Nucleus accumbens (tissue), 56 donors: ENCODE measurements at regions not wholly inside any gene's neighbourhood (a gene's known extent, or its start where the extent isn't known, plus 50 kb on each side); places are given as distances from the start of the nearest gene placed in this dataset.

Experiments used
- DNase-seq, 56 donors: peaks; one replicate each; lab custom pipeline; 2025; lab: John Stamatoyannopoulos, UW

DNA sequence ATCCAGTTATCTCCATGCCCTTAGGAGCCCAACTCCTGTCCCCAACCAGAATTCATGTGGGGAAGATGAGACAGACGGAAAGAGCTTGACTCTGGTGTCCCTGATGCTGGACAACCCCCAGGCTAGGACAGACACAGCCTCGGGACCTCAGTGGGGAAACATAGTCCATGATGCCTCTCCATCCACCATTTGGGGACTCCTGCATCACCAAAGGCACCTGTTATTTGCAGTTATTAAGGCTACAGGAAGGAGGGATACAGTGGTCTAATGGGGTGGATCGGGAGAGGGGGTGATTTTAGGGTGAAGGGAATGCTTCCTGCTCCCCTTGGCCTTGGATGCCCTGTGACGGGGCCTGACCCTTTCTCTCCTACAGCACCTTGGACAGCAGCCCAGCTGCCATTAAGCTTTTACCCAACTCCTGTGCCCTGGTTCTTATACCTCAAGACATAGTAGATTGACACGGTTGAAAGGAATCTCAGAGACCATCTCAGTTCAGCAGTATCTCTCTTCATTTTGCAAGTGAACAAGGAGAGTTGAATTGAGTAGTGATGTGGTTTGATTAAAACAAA, 111.6 kb downstream of the MATN1 start:
- DNase-seq: no peak

DNA sequence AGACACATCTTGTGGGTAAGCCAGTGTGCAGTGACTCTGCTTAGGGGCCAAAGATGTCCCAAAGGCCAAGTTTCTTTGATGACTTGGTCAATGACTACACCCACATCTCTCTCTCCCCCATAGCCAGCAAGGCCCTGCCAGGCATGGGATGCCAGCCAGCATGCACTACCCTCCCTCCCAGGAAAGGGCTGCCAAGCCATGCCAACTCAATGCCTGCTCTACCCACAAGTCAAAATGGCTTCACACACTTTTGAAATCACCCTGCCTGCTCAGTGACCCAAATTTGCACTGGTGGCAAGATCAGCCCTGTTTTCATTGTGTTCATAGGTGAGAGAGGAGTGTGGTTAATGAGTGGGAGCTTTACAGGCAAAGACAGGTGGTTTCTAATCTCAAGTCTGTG, 112.5 kb downstream of the MATN1 start:
- no peak for DNase-seq

- DNase-seq: no peak
These were observed 113.4 kb downstream of the MATN1 start for GRCh38 chr1:30609999-30610345.

DNA sequence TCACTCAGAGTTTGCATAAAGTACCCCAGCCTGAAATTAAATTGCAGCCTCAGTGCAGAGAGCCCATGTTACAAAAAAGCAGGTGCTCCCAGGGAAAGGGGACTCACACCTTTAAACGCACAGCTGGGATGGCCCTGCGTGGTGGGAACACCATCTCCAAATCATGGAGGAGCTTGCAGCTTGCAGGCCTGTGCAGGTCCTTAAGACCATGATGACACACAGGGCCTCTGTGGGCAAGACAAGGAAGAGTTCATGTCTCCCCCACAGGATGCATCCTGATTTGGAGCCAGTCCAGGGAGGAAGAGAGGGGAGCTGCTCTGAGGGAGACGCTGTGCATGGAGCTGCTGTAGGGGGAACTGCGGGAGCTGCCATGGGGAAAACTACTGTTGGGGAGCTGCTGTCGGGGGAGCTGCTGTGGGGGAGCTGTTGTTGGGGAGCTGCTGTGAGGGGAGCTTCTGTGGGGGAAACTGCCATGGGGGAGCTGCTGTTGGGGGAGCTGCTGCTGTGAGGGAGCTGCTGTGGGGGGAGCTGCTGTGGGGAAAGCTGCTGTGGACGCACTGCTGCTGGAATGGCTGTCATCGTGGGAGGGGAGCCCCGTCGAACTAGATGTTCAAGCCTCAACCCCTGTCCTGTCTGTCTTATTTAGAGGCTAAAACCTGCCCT, 113.9 kb downstream of the MATN1 start:
- DNase-seq: no peak

- DNase-seq: no peak
These were observed 115.7 kb downstream of the MATN1 start for GRCh38 chr1:30607723-30608122.

GRCh38 chr1:30606166-30606565, 117.2 kb downstream of the MATN1 start:
- no peak for DNase-seq

DNA sequence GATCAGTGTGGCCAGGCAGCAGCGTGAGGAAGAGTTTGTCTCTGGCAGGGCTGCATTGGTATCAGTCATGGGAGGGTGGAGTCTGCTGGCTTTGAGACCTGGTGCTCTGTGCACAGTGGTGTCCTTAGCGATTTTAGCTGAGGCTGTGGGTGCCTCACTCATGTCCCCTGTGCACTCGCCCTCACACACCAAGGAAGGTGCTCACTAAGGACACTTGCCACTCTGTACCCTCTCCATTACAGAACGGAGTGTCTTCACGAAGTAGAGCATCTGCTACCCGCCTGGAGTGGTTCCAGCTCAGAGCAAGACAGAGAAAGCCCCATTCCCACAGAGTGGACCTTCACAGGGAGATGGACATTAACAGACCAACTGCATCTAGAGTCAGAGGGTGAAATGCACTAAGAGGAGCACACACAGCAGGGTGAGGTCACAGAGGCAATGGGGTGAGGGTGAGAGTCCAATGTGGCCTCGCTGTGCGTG, 117.9 kb downstream of the MATN1 start:
- no peak for DNase-seq

DNA sequence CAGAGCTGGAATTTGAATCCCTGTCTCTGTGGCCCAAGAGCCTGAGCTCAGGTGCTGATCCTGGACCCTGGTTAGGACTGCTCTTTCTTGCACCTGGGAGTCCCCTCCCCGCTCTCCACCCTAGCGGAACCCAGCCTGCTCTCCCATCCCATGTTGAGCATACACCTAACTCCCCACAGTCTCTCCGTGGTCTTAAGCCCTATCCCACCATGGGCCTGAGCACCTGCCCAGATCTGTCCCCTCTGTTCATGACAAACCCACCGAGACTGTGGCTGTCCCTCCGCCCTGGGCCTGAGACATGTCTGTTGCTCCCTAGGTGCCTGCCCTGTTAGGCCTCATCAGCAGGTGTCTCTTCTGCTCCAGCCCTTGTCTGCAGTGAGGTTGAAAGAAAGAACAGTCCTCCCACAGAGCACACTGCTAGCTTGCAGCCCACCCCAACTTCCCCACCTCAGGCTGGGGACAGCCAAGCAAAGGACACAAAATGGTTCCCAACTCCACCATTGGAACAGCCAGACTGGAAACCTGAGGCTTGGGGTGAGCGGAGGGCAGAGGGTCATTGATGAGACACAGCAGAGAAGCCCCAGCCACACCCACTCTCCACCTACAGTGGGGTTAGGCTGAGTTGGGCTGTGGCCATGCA, 118.5 kb downstream of the MATN1 start:
- no peak for DNase-seq

DNA sequence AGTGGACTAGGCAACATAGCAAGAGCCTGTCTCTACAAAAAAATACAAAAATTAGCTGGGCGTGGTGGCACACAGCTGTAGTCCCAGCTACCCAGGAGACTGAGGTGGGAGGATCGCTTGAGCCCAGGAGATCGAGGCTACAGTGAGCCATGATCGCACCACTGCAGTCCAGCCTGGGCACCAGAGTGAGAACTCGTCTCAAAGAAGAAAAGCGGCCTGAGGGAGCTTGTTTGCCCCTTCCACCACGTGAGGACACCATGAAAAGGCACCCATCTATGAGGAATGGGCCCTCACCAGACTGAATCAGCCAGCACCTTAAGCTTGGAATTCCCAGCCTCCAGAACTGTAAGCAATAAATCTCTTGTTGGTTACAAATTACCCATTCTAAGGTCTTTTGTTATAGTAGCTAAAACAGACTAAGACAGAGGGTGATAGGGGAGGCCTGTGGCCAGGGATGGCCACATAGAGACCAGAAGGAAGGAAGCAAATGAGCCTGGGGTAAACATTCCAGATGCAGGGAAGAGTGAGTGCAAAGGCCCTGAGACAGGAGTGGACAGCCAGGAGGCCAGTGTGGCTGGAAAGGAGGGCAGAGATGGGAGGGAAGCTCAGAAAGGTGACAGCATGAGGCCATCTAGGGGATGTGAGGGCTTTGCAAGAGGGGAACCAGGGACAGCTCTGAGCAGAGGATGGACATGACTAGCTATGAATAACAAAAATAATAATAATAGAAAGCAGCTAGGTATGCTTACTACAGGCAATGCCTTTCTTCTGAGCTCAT, 120.1 kb downstream of the MATN1 start:
- no peak for DNase-seq

DNA sequence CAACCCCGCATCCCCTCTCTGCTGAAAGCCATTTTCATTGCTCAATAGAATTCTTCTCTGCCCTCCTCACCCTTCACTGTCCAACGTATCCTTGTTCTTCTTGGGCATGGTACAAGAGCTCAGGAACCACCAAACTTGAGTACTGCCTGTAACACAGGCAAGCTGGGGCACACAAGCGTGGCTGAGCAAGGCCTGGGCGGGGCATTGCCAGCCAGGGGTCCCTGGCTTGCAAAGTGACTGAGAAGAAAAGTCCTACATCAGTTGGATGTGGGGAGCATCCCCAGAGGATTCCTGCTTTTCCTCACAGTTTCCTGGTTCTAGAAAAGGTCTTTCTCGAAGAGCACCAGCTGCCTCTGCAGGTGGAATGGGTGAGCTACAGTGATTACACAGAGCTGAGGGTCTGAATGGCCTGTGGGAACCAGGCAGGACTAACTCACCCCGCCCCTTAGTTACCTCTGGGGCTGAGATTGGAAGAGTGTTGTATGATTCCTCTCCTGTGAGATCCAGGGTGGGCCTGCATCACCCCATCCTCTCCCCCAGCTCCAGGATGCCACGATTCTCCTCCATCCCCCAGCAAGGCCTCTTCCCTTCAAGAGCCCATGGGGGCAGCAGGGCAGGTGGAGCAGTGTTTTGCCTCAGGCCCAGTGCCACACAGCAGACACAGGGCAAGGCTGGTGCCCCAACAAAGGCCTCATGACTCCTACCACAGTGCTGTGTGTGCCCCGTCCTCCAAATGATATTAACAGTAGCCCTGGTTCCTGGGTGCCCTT, 121.9 kb downstream of the MATN1 start:
- no peak for DNase-seq

DNA sequence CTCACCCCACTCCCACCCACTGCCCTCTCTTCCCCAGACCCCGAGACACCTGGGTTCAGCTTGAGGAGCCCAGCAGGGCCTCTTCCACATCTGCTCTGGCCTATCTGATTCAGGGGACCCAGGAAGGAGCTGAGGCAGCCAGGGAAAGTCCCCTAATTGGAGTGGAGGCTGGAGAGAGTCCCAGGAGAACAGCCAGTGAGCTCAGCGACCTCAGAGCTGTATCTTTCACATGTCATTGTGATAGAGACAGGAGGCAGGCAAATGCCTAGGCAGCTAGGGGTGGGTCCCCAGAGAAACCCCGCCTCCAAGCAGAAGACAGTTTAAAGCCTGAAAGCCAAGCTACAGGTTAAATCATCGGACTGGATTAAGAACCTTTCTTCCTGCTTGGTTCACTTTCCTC, 122.7 kb downstream of the MATN1 start:
- no peak for DNase-seq

GRCh38 chr1:30600258-30600657, 123.1 kb downstream of the MATN1 start:
- DNase-seq: no peak

GRCh38 chr1:30599721-30600120, 123.7 kb downstream of the MATN1 start:
- no peak for DNase-seq

DNA sequence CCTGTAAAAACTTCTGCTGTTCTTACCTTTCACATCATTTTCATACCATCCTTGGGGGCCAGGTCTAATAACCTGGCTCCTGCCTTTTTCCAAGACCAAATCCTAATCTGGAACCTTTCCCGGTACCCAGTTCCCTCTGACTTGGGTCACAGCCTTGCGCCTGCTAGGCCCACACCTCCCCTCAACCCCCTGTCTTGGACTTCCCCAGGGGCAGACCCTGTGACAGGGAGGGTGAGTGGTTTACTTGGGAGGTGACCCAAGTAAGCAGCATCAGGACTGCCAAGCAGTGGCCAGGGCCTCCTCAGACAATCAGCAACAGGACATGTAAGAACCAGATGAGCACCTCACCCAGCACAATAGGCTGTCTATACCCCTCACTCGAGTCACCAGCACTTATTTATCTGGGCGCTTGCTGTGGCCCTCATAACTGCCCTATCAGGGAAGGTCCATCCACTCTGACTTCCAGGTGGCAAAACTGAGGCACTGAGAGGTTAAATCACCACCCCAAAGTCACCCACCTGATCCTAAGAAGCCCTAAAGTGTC, 124.7 kb downstream of the MATN1 start:
- no peak for DNase-seq

DNA sequence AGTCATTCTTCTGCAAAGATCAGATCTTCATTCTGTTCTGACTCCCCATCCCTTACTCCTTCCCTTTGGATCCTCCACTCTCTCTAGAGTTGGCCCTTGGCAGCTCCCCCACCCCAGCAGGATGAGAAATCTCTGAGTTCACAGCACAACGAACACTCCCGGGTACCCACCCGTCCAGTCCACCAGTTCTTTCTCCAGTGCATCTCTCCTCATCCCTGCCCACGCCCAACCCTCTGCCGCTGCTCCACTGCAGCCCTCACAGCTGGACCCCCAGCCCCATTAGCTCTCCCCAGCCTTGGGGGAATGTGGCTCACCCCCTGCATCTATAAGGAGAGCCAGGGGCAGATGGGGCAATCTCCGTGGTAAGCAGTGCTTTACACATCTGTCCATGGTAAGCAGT, 125.7 kb downstream of the MATN1 start:
- DNase-seq: no peak

DNA sequence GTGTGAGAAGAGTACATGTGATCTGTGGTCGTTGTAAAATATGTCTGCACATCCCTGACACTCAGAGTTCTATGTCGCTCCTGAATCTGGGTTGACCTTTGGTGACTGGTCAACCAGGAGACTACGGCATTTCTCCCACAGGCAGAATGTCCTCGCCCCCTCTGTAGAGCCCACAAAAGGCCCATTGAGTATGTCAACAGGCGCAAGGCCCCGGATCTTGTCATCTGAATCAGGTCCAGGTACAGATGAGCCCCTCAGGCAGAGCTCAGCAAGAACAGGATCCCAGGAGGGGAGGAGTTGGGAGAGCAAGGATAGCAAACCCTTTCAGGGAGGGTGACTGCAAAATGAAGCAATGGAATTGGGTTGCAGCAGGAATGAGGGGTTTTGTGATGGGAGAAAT, 126.5 kb downstream of the MATN1 start:
- DNase-seq: no peak

- DNase-seq: no peak
These were observed 126.9 kb downstream of the MATN1 start for GRCh38 chr1:30596470-30596869.

GRCh38 chr1:30589083-30589482, 134.3 kb downstream of the MATN1 start:
- no peak for DNase-seq

DNA sequence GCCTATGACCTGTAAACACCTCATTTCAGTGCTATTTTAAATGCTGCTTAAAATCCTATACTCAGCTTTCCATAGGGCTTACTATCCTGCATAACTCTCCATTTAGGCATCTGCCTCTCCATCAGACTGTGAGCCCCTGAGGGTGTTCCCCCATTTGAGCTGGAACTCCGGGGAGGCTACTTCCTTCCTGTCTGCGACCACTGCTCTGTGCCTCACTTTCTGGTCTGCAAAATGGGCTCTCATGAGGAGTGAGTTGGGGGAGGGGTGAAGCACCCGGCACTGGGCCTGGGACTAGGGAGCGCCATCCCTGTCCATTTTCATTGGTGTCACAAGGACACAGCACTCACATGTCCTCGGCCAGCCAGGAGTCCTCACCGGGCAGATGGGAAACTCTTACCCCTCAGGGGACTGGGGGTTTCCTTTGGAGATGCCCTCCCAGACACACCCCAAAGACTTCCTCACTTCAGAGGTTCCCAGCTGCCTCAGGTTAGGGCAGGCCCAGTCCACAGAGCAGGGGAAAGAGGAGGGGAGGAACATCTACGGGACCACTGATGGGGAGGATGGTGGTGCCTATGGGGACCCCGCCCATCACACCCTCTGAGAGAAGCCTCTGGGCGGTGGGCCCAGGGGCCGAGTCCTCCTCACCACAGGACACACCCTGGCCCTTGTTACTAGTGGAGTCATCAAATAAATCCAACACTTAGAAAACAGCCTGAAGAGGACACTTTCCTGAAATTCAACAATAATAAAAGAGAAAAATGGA, 134.9 kb downstream of the MATN1 start:
- DNase-seq: no peak

- DNase-seq: no peak
These were observed 136.7 kb downstream of the MATN1 start for GRCh38 chr1:30586671-30587070.
